Ishikawa (cell line): ENCODE measurements at regions not wholly inside any gene's neighbourhood (a gene's known extent, or its start where the extent isn't known, plus 50 kb on each side); places are given as distances from the start of the nearest gene placed in this dataset.

Experiments used
- CREB1 ChIP-seq: IDR thresholded peaks from 2 replicates; pipeline ENCODE4 v1.6.1; 2012; ENCODE audit warnings: low read depth
- EGR1 ChIP-seq: IDR thresholded peaks from 2 replicates; pipeline ENCODE4 v1.6.1; 2012
- EP300 ChIP-seq: IDR thresholded peaks from 2 replicates; pipeline ENCODE4 v1.6.1; 2012; ENCODE audit warnings: borderline replicate concordance
- MAX ChIP-seq: IDR thresholded peaks from 2 replicates; pipeline ENCODE4 v1.6.1; 2012
- RAD21 ChIP-seq: IDR thresholded peaks from 2 replicates; pipeline ENCODE4 v1.6.1; 2012; ENCODE audit warnings: low read depth
- REST ChIP-seq: IDR thresholded peaks from 2 replicates; pipeline ENCODE4 v1.6.1; 2012; ENCODE audit warnings: low read depth, mild to moderate bottlenecking
- TAF1 ChIP-seq: IDR thresholded peaks from 2 replicates; pipeline ENCODE4 v1.6.1; 2012; ENCODE audit warnings: low read depth, mild to moderate bottlenecking
- YY1 ChIP-seq: IDR thresholded peaks from 2 replicates; pipeline ENCODE4 v1.6.1; 2012; ENCODE audit warnings: low read depth

- TF ChIP-seq YY1: no peak
- TF ChIP-seq TAF1: no peak
- no peak for TF ChIP-seq EP300
- no peak for TF ChIP-seq MAX
- TF ChIP-seq REST: no peak
- no peak for TF ChIP-seq EGR1
- TF ChIP-seq CREB1: no peak
- no peak for TF ChIP-seq RAD21
Measured at GRCh38 chr22:48643066-48643731, 1184.5 kb downstream of the BRD1 start.
